HT-29 (cell line): ENCODE measurements at regions not wholly inside any gene's neighbourhood (a gene's known extent, or its start where the extent isn't known, plus 50 kb on each side); places are given as distances from the start of the nearest gene placed in this dataset.
A peak's percentile ranks its signal among the peaks of the same experiment; 100 is the strongest.

Source experiments
- DNase-seq: peaks from one replicate; pipeline ENCODE4 v3.0.0-alpha.2; 2015; ENCODE audit warnings: low spot score

DNA sequence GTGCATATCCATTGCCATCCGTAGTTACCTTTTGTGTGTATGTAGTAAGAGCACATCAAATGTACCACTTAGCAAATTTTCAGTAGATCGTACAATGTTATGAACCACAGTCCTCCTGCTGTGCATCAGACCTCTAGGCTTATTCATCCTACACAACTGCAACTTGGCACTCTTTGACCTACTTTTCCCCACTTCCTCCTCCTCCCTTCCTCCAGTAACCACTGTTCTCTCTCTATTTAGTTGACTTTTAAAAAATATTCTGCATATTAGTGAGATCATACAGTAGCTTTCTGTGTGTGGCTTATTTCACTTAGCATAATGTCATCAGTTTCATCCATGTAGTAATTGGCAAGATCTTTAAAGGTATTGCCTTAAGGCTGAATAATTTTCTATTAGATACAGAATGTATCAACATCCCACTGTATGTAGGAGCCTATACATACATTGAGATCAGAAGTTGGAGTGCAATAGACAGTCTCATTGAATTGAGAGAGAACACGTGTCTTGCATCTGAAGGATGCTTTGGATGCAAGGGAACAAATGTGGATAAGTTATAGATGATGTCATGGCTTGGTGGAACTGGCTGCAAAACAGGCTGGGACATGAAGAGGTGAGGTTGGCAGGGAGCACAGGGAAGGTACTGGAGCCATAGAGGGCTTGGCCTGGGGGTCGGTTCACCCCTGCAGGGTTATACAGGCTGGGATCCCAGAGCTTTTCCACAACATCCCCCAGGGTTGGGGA is 83.0 kb upstream of the FAM180A start:
- no peak for DNase-seq

DNA sequence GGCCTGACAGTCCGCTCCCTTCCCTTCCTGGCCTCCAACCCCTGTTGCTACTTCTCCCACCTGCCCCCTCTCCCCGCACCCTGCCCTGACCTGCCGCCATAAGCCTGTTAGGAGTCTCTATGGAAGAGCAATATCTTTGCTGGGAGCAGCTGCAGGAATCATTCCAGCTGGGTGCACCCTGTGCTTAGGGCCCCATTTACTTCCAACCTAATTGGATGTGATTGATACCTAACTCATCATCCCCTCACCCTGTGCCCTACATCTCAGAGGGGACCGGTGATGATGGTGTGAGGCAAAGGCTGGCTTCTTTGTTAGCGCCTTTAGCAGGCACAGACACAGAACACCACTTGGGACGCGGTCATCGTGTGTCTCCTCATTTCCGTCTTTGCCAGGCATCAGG is 80.0 kb upstream of the FAM180A start:
- no peak for DNase-seq

DNA sequence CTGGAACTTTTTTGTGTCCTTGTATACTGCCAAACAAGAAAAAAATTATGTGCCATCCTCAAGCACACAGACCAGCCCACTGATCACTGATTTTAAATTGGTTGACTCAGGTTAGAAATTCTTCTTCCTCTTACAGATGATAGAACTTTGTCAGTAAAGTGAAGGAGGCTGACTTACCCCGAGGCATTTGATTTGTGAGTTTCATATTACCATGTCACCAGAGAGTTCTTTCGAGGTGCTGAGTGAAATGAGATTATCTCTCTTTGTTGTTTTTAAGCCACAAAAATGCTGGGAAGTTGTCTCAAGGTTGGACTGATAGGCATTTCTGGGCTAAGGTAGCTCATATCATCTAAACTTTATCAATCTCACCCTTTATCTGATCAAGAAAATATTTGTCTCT is 78.8 kb upstream of the FAM180A start:
- no peak for DNase-seq

- DNase-seq: no peak
These were observed 76.8 kb upstream of the FAM180A start for GRCh38 chr7:135825406-135825805.

DNA sequence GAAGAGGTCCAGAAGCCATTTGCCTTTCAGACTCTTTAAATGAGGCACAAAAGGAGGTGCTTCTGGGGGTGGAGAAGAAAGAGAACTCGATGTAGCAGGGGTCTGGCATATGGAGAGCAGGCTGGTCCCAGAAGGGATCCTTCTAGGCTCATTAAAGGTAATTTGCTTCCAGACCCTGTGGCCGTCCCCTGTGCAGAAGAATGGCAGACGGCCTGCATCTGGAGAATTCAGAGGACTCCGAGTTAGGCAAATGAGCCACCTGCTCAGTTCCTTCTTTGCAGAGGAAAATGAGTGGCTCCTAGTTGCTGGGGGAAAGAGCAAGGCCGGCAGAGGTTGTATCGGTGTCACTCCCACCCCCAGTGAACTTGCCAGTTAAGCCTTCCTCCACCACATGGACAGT is 73.8 kb upstream of the FAM180A start:
- no peak for DNase-seq

- DNase-seq: no peak
These were observed 69.0 kb upstream of the FAM180A start for GRCh38 chr7:135817583-135817982.

- DNase-seq: no peak
These were observed 66.4 kb upstream of the FAM180A start for GRCh38 chr7:135815033-135815432.

DNA sequence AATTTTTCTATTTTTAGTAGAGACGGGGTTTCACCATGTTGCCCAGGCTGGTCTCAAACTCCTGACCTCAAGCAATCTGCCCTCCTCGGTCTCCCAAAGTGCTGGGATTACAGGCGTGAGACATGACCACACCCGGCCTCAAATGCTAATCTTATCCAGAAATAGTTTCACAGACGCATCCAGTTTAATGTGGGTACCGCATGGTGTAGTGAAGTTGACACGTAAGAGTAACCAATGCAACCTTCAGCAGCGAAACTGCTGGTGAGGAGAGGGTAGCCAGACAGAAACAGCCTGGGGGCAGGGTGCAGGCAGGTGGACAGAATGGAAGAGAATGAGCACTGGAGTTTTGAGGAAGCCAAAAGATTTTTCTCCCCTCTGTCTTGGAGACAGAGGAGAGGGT is 63.5 kb upstream of the FAM180A start:
- DNase-seq: no peak

- DNase-seq: no peak
These were observed 62.9 kb upstream of the FAM180A start for GRCh38 chr7:135811506-135811905.

- DNase-seq: no peak
These were observed 59.6 kb upstream of the FAM180A start for GRCh38 chr7:135808206-135808605.

- DNase-seq: no peak
These were observed 54.5 kb upstream of the FAM180A start for GRCh38 chr7:135803143-135803542.

DNA sequence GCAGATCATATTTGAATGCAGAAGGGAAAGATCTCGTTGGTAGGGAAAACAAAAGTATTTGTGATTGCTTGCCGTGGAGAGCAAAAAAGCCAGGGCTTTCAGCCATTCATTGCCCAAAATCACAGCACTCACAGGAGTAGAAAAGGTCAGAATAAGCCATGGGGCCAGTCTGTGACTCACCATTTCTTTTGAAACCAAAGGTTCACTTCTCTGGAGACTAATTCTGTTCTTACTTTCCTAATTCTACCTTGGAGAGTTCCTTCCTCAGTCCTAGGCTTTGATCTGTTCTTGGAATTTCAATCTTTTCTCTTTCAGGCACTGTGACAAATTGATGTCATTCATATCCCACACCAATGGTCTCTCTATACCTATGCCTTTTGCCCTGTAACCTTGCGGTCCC is 54.1 kb upstream of the FAM180A start:
- DNase-seq: no peak

DNA sequence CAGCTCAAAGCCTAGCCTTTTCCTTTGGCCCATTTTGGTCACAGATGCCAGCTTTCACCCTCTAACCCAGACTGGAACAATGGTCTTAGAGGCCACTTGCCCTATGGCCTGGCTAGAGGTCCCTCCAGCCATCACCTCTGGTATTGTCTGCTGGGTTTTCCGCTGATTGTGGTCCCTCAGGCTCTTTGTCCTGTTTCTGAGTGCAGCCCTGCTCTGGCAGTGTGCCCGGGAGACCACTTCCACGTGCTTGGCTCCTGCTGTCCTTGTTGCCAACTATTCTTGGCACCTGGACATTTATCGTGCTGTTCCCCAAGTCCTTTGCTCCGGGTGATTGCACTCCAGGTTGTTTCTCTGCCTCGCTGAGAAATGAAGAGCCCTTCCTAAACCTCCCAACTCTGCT is 53.3 kb upstream of the FAM180A start:
- DNase-seq: no peak

DNA sequence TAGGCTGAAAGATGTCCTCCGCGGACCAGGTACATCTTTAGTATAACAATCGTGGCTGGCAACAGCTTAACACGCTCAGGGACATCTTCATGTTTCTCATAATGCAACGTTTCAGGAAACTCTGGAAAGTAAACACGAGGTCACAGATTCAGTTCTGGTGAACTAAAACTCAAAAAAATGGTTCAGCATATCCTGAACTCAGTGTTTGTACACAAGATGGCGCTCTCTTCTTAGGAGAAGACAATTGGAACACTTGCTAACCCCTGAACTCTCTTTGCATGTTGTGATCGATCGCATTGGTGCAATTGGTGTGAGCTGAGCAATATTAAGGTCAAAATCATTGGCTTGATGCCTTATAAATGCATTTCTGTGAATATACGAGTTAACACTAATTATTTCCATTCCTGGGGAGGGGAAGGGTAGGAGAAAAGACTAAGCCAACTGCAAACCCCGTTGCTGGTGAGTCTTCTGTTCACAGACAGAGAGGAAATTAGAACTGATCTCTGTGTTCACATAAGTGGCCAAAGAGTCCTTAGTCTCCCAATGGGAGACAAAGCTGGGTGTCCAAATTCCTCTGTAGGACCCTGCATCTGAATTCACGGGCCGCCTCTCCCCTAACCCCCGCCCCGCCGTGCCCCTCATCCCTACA is 52.6 kb upstream of the FAM180A start:
- peak; percentile 78 for DNase-seq

- no peak for DNase-seq
These were observed 51.9 kb upstream of the FAM180A start for GRCh38 chr7:135800560-135800959.

DNA sequence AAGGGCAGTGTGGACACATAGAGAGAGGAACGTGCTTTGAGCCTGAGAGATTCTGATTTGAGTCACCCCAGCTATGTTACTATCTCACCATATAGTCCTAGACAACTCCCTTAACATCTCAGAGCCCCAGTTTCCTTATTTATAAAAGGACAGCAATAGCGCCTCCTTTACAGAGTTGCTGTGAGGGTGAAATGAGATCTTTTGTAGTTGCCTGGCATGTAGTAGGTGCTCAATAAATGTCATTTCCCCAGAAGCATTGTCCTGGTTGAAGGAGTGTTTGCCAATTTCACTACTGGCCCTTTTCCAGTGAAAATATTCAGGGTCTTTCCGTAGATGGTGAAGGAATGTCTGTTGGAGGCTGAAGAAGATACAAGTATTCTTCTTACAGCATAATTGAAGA is 51.3 kb upstream of the FAM180A start:
- DNase-seq: no peak
